HL-60 (cell line): ENCODE measurements at regions not wholly inside any gene's neighbourhood (a gene's known extent, or its start where the extent isn't known, plus 50 kb on each side); places are given as distances from the start of the nearest gene placed in this dataset.

Experiments
- REST ChIP-seq: IDR thresholded peaks from 2 replicates; pipeline ENCODE4 v1.6.1; 2012; ENCODE audit warnings: low read depth; ENCODE audit not compliant: insufficient replicate concordance
- TF ChIP-seq, protein P1 (sequence below): IDR thresholded peaks from one replicate; pipeline ENCODE4 v1.5.1; 2011; ENCODE audit warnings: low read length, control low read depth, inconsistent platforms; ENCODE audit not compliant: insufficient read depth

DNA sequence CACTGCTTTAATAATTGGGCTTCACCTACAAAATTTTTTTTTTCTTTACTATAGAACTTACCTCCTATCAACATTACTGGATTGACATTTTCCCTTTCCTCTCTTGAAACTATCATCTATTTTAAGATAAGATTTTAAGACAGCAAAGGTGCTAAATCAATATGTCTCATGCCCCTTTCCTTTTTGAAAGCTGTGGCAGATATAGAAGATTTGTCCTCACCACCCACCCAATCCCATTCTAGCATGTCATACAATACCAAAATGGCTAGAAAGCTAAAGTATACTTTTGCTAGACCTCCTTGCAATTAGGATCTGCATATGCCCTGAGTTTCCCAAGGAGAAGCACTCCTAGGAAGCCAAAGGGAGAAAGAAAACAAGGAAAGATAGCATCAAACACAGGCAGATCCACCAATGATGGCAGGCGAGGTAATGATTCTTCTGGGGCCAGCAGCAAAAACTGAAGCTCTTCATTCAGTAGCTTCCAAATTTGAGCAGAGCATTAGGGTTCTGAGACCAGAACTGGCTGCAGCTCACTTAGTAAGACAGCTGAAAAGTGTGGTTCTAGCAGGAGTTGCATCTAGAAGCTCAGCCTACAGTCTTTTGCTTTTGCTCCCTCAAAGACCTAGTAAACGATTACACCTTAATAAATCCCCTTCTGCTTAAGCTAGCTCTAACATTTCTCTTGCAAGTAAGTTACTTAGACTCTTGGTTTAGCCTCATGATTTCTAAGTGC is 242.1 kb downstream of the ZEB2 start:
- TF ChIP-seq REST, result no peak
- TF ChIP-seq, protein P1, sequence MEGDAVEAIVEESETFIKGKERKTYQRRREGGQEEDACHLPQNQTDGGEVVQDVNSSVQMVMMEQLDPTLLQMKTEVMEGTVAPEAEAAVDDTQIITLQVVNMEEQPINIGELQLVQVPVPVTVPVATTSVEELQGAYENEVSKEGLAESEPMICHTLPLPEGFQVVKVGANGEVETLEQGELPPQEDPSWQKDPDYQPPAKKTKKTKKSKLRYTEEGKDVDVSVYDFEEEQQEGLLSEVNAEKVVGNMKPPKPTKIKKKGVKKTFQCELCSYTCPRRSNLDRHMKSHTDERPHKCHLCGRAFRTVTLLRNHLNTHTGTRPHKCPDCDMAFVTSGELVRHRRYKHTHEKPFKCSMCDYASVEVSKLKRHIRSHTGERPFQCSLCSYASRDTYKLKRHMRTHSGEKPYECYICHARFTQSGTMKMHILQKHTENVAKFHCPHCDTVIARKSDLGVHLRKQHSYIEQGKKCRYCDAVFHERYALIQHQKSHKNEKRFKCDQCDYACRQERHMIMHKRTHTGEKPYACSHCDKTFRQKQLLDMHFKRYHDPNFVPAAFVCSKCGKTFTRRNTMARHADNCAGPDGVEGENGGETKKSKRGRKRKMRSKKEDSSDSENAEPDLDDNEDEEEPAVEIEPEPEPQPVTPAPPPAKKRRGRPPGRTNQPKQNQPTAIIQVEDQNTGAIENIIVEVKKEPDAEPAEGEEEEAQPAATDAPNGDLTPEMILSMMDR, result no peak
